Activated T-cell treated with anti-CD3 and anti-CD28 coated beads, Interleukin-2, amount 50 U/mL, for 4 hours (primary cell): ENCODE measurements at regions not wholly inside any gene's neighbourhood (a gene's known extent, or its start where the extent isn't known, plus 50 kb on each side); places are given as distances from the start of the nearest gene placed in this dataset.
A peak's percentile ranks its signal among the peaks of the same experiment; 100 is the strongest.

Source experiments
- ATAC-seq, 2 donors: fragments of 200-7000 bp; cut with Tn5 transposase; one replicate each; pipeline ENCODE4 v1.10.0; 2021
- DNase-seq: peaks from one replicate; pipeline ENCODE4 v3.0.0-alpha.2; 2020
- H3K27me3 Mint-ChIP-seq: one replicate; pipeline ENCODE4 v1.8.0; 2021; ENCODE audit warnings: low read depth, mixed read lengths
- H3K36me3 Mint-ChIP-seq: one replicate; pipeline ENCODE4 v1.8.0; 2022; ENCODE audit warnings: mixed read lengths; ENCODE audit not compliant: insufficient read depth
- H3K4me1 Mint-ChIP-seq: one replicate; pipeline ENCODE4 v1.8.0; 2021; ENCODE audit warnings: low read depth, mixed read lengths
- H3K4me3 Mint-ChIP-seq: one replicate; pipeline ENCODE4 v1.8.0; 2021; ENCODE audit warnings: mild to moderate bottlenecking, moderate library complexity, mixed read lengths
- H3K9me3 Mint-ChIP-seq: one replicate; pipeline ENCODE4 v1.8.0; 2021; ENCODE audit warnings: mixed read lengths

GRCh38 chr2:467101-467500, 179.2 kb upstream of the ALKAL2 start:
- Mint-ChIP-seq H3K27me3 (peaks cover 52% of the 10 kb centered on the region), H3K36me3 (no peaks in the 10 kb centered on the region), H3K9me3 (no peaks in the 10 kb centered on the region), H3K4me1 (peaks cover 8% of the 10 kb centered on the region), H3K4me3 (no peak overlapping the region)
- no peak for ATAC-seq
- DNase-seq = no peak

- ATAC-seq (no peak), DNase-seq (no peak)
- Mint-ChIP-seq H3K36me3 (no peaks in the 10 kb centered on the region), H3K27me3 (peaks cover 65% of the 10 kb centered on the region), H3K4me3 (no peak overlapping the region), H3K4me1 (peaks cover 29% of the 10 kb centered on the region), H3K9me3 (no peaks in the 10 kb centered on the region)
These were observed 176.8 kb upstream of the ALKAL2 start for GRCh38 chr2:464562-465309.

- Mint-ChIP-seq H3K9me3 (no peaks in the 10 kb centered on the region), H3K27me3 (peaks cover 68% of the 10 kb centered on the region), H3K4me1 (peaks cover 36% of the 10 kb centered on the region), H3K4me3 (peak overlapping the region; percentile 41), H3K36me3 (no peaks in the 10 kb centered on the region)
- DNase-seq (no peak), ATAC-seq (peak; percentile 62 to 81)
These were observed 173.0 kb upstream of the ALKAL2 start for GRCh38 chr2:460861-461260.

- Mint-ChIP-seq H3K9me3 (no peaks in the 10 kb centered on the region), H3K36me3 (no peaks in the 10 kb centered on the region), H3K27me3 (peaks cover 67% of the 10 kb centered on the region), H3K4me1 (peaks cover 40% of the 10 kb centered on the region), H3K4me3 (no peak overlapping the region)
- ATAC-seq = no peak
- DNase-seq = no peak
These were observed 172.0 kb upstream of the ALKAL2 start for GRCh38 chr2:459931-460330.

- ATAC-seq (no peak), DNase-seq (no peak)
- H3K27me3 Mint-ChIP-seq = peaks cover 63% of the 10 kb centered on the region
- H3K36me3 Mint-ChIP-seq = no peaks in the 10 kb centered on the region
- H3K9me3 Mint-ChIP-seq = no peaks in the 10 kb centered on the region
- H3K4me3 Mint-ChIP-seq = no peak overlapping the region
- peaks cover 43% of the 10 kb centered on the region for H3K4me1 Mint-ChIP-seq
These were observed 170.5 kb upstream of the ALKAL2 start for GRCh38 chr2:458425-458815.

- H3K9me3 Mint-ChIP-seq = no peaks in the 10 kb centered on the region
- H3K27me3 Mint-ChIP-seq = peaks cover 58% of the 10 kb centered on the region
- DNase-seq (no peak), ATAC-seq (peak; percentile 35 to 45)
- H3K36me3 Mint-ChIP-seq = no peaks in the 10 kb centered on the region
- peaks cover 43% of the 10 kb centered on the region for H3K4me1 Mint-ChIP-seq
- H3K4me3 Mint-ChIP-seq = no peak overlapping the region
These were observed 170.0 kb upstream of the ALKAL2 start for GRCh38 chr2:457792-458424.

- H3K4me1 Mint-ChIP-seq = peaks cover 43% of the 10 kb centered on the region
- H3K4me3 Mint-ChIP-seq = no peak overlapping the region
- peak; percentile 19 to 29 for ATAC-seq
- no peak for DNase-seq
- H3K36me3 Mint-ChIP-seq = no peaks in the 10 kb centered on the region
- peaks cover 58% of the 10 kb centered on the region for H3K27me3 Mint-ChIP-seq
- H3K9me3 Mint-ChIP-seq = no peaks in the 10 kb centered on the region
These were observed 169.4 kb upstream of the ALKAL2 start for GRCh38 chr2:457262-457661.

GRCh38 chr2:455913-456312, 168.0 kb upstream of the ALKAL2 start:
- DNase-seq (no peak), ATAC-seq (no peak)
- H3K9me3 Mint-ChIP-seq = no peaks in the 10 kb centered on the region
- H3K27me3 Mint-ChIP-seq = peaks cover 57% of the 10 kb centered on the region
- H3K4me3 Mint-ChIP-seq = no peak overlapping the region
- H3K4me1 Mint-ChIP-seq = peaks cover 33% of the 10 kb centered on the region
- no peaks in the 10 kb centered on the region for H3K36me3 Mint-ChIP-seq

- no peak for ATAC-seq
- no peaks in the 10 kb centered on the region for H3K9me3 Mint-ChIP-seq
- H3K27me3 Mint-ChIP-seq = peaks cover 55% of the 10 kb centered on the region
- no peak for DNase-seq
- peaks cover 25% of the 10 kb centered on the region for H3K4me1 Mint-ChIP-seq
- H3K36me3 Mint-ChIP-seq = no peaks in the 10 kb centered on the region
- no peak overlapping the region for H3K4me3 Mint-ChIP-seq
These were observed 167.3 kb upstream of the ALKAL2 start for GRCh38 chr2:455015-455705.

- DNase-seq (no peak), ATAC-seq (no peak)
- Mint-ChIP-seq H3K27me3 (peaks cover 40% of the 10 kb centered on the region), H3K4me3 (no peak overlapping the region), H3K4me1 (peaks cover 19% of the 10 kb centered on the region), H3K9me3 (no peaks in the 10 kb centered on the region), H3K36me3 (no peaks in the 10 kb centered on the region)
These were observed 165.2 kb upstream of the ALKAL2 start for GRCh38 chr2:453132-453531.

- Mint-ChIP-seq H3K36me3 (no peaks in the 10 kb centered on the region), H3K4me3 (no peak overlapping the region), H3K4me1 (peaks cover 7% of the 10 kb centered on the region), H3K9me3 (no peaks in the 10 kb centered on the region), H3K27me3 (peaks cover 27% of the 10 kb centered on the region)
- ATAC-seq (no peak), DNase-seq (no peak)
These were observed 163.6 kb upstream of the ALKAL2 start for GRCh38 chr2:451495-451894.

GRCh38 chr2:449246-450067, 161.6 kb upstream of the ALKAL2 start:
- H3K36me3 Mint-ChIP-seq = no peaks in the 10 kb centered on the region
- peaks cover 5% of the 10 kb centered on the region for H3K4me1 Mint-ChIP-seq
- no peaks in the 10 kb centered on the region for H3K9me3 Mint-ChIP-seq
- peaks cover 14% of the 10 kb centered on the region for H3K27me3 Mint-ChIP-seq
- no peak overlapping the region for H3K4me3 Mint-ChIP-seq
- no peak for DNase-seq
- no peak for ATAC-seq

GRCh38 chr2:447902-448665, 160.2 kb upstream of the ALKAL2 start:
- peaks cover 11% of the 10 kb centered on the region for H3K27me3 Mint-ChIP-seq
- DNase-seq = no peak
- H3K4me3 Mint-ChIP-seq = no peak overlapping the region
- no peaks in the 10 kb centered on the region for H3K9me3 Mint-ChIP-seq
- ATAC-seq = no peak
- peaks cover 5% of the 10 kb centered on the region for H3K4me1 Mint-ChIP-seq
- no peaks in the 10 kb centered on the region for H3K36me3 Mint-ChIP-seq
